ENCODE measurements at regions not wholly inside any gene's neighbourhood (a gene's known extent, or its start where the extent isn't known, plus 50 kb on each side); places are given as distances from the start of the nearest gene placed in this dataset.

DNA sequence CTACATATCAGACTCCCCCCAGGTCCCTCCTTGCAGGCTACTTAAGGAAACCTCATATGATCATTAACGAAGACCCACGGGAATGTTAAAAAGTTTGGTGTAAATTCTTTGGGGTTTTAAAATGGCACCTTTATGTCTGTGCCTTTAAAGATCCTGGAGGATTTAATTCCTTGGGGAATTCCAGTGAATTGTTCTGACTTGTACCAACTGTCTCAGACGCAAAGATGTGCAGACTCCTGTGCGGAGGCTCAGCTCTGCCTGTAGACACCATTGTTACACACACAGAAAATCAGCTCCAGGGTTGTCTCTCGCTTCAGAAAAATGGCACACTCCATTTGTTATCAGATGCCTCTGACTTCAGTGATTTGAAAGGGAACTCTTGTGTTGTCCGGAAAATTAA is 414.4 kb upstream of the CFAP20DC start:
- ATAC-seq (replicated peaks in 6 of 8) = no peak
- Histone ChIP-seq H3K4me1 (replicated peaks in 1 of 2) (no peaks in the 10 kb centered on the region), H3K27ac (no peak overlapping the region), H3K4me3 (no peak overlapping the region)
- in situ Hi-C loops (cut with MboI; ENCODE audit: low pct_unique_long_range_greater_than_20kb in 2 of 9, low sequenced_read_pairs in 9 of 9, unreplicated experiment in 9 of 9) = no loop called here
- WGBS, 10 experiments = 66 to 100% (median 95%) methylated on average over 1 to 5 of the region's 6 CpGs; no CpG with 5 or more reads in 1 of the 10 experiments

DNA sequence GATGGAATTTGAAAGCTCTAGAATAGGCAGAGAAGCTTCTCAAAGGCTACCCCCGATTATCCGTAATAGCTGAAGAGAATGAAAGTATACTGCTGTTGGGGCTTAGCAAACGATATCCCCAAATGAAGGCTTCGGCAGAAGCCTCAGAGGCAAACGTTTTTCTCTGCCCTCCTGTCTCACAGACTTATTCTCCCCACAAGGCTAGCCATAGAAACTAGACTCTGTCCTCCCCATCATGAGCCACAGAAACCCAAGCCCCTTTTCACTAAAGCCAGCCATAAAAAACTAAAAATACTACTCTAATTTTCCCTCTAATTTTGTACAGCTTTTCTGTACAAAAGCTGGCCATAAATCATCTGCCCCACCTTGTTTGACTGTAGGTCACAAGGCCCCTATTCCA is 413.4 kb upstream of the CFAP20DC start:
- Histone ChIP-seq H3K27ac (no peak overlapping the region), H3K4me3 (no peak overlapping the region), H3K4me1 (replicated peaks in 1 of 2) (no peaks in the 10 kb centered on the region)
- in situ Hi-C loops (cut with MboI; ENCODE audit: low pct_unique_long_range_greater_than_20kb in 2 of 9, low sequenced_read_pairs in 9 of 9, unreplicated experiment in 9 of 9) = no loop called here
- ATAC-seq (replicated peaks in 6 of 8) = no peak
- WGBS, 10 experiments = 0 to 93% (median 74%) methylated on average over 1 to 5 of the region's 5 CpGs; no CpG with 5 or more reads in 3 of the 10 experiments

DNA sequence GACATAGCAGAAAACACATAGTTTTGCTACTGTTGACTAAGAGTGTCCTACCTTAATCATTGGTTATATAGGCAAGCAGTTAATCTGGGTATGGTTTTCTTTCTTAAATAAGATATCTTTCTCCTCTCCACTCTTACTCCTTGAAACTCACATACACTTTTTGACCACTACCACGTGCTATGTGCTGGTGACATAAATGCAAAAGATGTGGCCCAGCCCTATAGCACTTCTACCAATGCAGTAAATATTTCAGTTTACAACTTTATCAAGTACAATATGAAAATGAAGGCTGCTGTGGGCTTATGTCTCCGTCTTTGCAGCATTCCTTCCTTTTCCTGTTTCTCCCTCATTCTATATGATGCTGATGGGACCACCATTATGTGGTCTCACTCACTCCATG is 410.2 kb upstream of the CFAP20DC start:
- in situ Hi-C loops (cut with MboI; ENCODE audit: low pct_unique_long_range_greater_than_20kb in 2 of 9, low sequenced_read_pairs in 9 of 9, unreplicated experiment in 9 of 9) = no loop called here
- no peaks in the 10 kb centered on the region for H3K4me1 ChIP-seq (replicated peaks in 1 of 2)
- ATAC-seq (replicated peaks in 6 of 8) = no peak
- no peak overlapping the region for H3K27ac ChIP-seq
- 25 to 100% (median 75%) methylated on average over 1 to 2 of the region's 2 CpGs; no CpG with 5 or more reads in 1 of the 10 experiments for WGBS, 10 experiments
- H3K4me3 ChIP-seq = no peak overlapping the region

DNA sequence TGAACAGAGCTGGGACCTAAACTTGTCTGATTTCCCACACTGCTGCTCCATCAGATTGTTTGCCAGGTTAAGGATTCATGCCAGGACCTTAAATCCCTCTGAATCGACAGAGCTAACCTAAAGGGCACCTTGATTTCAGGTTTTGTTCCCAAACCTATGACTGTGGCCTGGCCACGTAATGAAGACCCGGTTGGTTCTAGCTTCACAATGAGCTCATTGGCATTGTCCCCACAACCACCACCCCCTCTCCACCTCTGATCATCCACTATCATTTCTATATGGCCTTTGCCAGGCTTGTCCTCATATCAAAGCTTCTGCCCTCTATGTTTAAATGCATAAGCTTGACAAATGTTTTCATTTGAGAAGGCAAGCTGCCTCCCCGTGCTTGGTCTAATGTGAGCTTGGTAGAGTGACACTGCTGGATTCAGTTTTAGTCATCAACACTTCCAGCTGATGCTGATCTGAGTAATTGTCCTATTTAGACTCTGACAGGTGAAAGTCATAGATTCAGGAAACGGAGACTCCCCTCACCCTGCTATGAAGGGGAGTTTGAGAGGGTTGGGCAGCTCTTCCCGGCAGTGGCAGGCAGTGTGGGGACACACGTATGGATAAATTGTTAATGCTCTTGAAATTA is 407.1 kb upstream of the CFAP20DC start:
- 50 to 100% (median 72%) methylated on average over 1 to 6 of the region's 7 CpGs; no CpG with 5 or more reads in 2 of the 10 experiments for WGBS, 10 experiments
- ATAC-seq (replicated peaks in 6 of 8) = peak in 2 of 8 experiments; percentile 33 to 35

GRCh38 chr3:59451800-59452746 is 402.2 kb upstream of the CFAP20DC start:
- H3K4me3 ChIP-seq = no peak overlapping the region
- peak in 1 of 8 experiments; percentile 10 for ATAC-seq (replicated peaks in 6 of 8)
- in situ Hi-C loops (cut with MboI; ENCODE audit: low pct_unique_long_range_greater_than_20kb in 2 of 9, low sequenced_read_pairs in 9 of 9, unreplicated experiment in 9 of 9) = no loop called here
- H3K4me1 ChIP-seq (replicated peaks in 1 of 2) = peaks cover 4 to 7% of the 10 kb centered on the region in 2 donors
- no peak overlapping the region for H3K27ac ChIP-seq
- WGBS, 10 experiments = 49 to 100% (median 81%) methylated on average over 1 to 4 of the region's 7 CpGs

More for the DNA sequence above, 407.1 kb upstream of the CFAP20DC start:
- Histone ChIP-seq H3K4me1 (replicated peaks in 1 of 2) (no peaks in the 10 kb centered on the region), H3K27ac (no peak overlapping the region), H3K4me3 (no peak overlapping the region)
- in situ Hi-C loops (cut with MboI; ENCODE audit: low pct_unique_long_range_greater_than_20kb in 2 of 9, low sequenced_read_pairs in 9 of 9, unreplicated experiment in 9 of 9) = no loop called here

DNA sequence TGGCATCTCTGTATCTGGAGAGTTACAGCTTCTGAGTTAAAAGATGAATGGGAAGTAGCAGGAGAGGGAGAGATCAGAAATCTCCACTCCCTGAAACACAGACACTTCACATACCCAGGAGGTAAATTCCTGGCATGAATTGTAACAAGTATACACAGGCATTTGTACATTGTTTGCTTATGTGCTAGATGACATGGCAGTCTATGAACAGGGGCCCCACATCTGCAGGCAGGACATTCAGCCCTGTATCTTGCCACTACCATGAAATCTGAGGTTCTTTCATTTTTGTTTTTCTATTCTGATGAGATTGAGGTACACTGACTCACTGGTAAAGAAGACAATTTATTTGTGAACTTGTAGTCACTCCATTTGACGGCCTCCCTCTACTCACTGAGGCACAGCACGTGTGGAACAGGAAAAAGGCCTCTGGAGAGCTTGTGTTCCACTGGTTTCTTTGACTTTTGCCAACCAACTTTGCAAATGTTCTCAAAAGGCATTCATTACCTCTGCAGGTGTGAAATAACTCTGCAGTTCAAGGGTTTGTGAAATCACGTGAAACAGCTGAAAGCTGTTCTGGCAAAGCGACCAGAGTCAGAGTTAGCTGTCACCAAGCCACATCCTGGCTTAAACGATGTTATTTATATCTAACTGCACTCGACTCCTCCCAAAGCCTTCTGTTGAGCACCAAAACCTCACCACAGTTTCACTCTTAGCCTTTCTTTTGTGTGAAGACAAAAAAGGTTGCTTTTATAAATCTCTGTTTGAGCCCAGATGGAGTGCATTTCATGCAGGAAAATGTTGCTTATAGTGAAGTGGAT is 401.3 kb upstream of the CFAP20DC start:
- peak; percentile 28 to 87 (median 60) for ATAC-seq (replicated peaks in 6 of 8)
- in situ Hi-C loops (cut with MboI; ENCODE audit: low pct_unique_long_range_greater_than_20kb in 2 of 9, low sequenced_read_pairs in 9 of 9, unreplicated experiment in 9 of 9) = no loop called here
- Histone ChIP-seq H3K4me1 (replicated peaks in 1 of 2) (peaks cover 4 to 15% of the 10 kb centered on the region in 2 donors), H3K27ac (no peak overlapping the region), H3K4me3 (no peak overlapping the region)
- 14 to 86% (median 64%) methylated on average over 2 to 6 of the region's 6 CpGs; no CpG with 5 or more reads in 3 of the 10 experiments for WGBS, 10 experiments

- Histone ChIP-seq H3K27ac (no peak overlapping the region), H3K4me1 (replicated peaks in 1 of 2) (peaks cover 7 to 22% of the 10 kb centered on the region in 2 donors), H3K4me3 (no peak overlapping the region)
- in situ Hi-C loops (cut with MboI; ENCODE audit: low pct_unique_long_range_greater_than_20kb in 2 of 9, low sequenced_read_pairs in 9 of 9, unreplicated experiment in 9 of 9) = no loop called here
- ATAC-seq (replicated peaks in 6 of 8) = peak in 3 of 8 experiments; percentile 66 to 72 (median 70)
- 21 to 97% (median 74%) methylated on average over 3 to 5 of the region's 5 CpGs; no CpG with 5 or more reads in 2 of the 10 experiments for WGBS, 10 experiments
Observed at GRCh38 chr3:59450437-59450836, 400.6 kb upstream of the CFAP20DC start.

- Histone ChIP-seq H3K4me3 (no peak overlapping the region), H3K27ac (no peak overlapping the region), H3K4me1 (replicated peaks in 1 of 2) (peaks cover 7 to 22% of the 10 kb centered on the region in 2 donors)
- WGBS, 10 experiments = 17 to 87% (median 67%) methylated on average over 1 to 6 of the region's 6 CpGs; no CpG with 5 or more reads in 1 of the 10 experiments
- in situ Hi-C loops (cut with MboI; ENCODE audit: low pct_unique_long_range_greater_than_20kb in 2 of 9, low sequenced_read_pairs in 9 of 9, unreplicated experiment in 9 of 9) = no loop called here
- ATAC-seq (replicated peaks in 6 of 8) = peak in 2 of 8 experiments; percentile 18 to 21
Observed at GRCh38 chr3:59446775-59447465, 397.1 kb upstream of the CFAP20DC start.

GRCh38 chr3:59444676-59445075 is 394.9 kb upstream of the CFAP20DC start:
- Histone ChIP-seq H3K4me3 (no peak overlapping the region), H3K27ac (no peak overlapping the region), H3K4me1 (replicated peaks in 1 of 2) (peaks cover 11 to 27% of the 10 kb centered on the region in 2 donors)
- WGBS, 10 experiments = 33 to 100% (median 75%) methylated on average over 1 to 2 of the region's 2 CpGs; no CpG with 5 or more reads in 2 of the 10 experiments
- in situ Hi-C loops (cut with MboI; ENCODE audit: low pct_unique_long_range_greater_than_20kb in 2 of 9, low sequenced_read_pairs in 9 of 9, unreplicated experiment in 9 of 9) = no loop called here
- ATAC-seq (replicated peaks in 6 of 8) = no peak

GRCh38 chr3:59444294-59444671 is 394.5 kb upstream of the CFAP20DC start:
- WGBS, 10 experiments = 56 to 89% (median 82%) methylated on average over 1 of the region's 1 CpG; no CpG with 5 or more reads in 2 of the 10 experiments
- Histone ChIP-seq H3K27ac (no peak overlapping the region), H3K4me3 (no peak overlapping the region), H3K4me1 (replicated peaks in 1 of 2) (peaks cover 11 to 27% of the 10 kb centered on the region in 2 donors)
- ATAC-seq (replicated peaks in 6 of 8) = no peak
- in situ Hi-C loops (cut with MboI; ENCODE audit: low pct_unique_long_range_greater_than_20kb in 2 of 9, low sequenced_read_pairs in 9 of 9, unreplicated experiment in 9 of 9) = no loop called here

DNA sequence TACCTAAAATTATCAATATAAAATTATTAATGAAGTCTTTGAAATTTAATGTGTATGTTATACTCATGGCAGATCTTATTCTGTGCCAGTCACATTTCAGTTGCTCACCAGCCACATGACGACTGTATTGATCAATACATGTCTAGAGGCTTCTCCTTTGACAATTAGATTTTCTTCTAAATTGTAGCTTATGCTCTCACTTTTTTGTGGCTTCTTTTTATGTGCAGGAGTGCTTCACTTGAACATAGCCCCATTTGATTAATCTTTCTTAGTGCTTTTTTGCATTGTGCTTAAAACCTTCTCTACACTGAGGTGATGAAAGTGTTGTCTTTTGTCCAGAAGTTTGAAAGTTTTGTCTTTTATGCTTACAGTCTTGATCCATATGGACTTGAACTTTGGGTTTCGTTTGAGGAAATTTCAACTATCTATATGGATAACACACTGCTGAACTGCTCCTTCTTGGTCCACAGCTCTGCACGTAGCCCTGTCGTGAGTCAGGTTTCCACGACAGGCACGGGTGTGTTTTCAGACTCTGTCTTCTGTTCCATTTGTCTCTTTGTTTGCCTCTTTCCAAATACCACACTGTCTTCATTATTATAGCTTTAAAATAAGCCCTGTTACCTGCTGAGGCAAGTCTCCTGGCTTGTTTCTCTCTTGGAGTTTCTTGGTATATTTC is 393.9 kb upstream of the CFAP20DC start:
- ATAC-seq (replicated peaks in 6 of 8) = no peak
- 39 to 96% (median 80%) methylated on average over 1 to 6 of the region's 6 CpGs for WGBS, 10 experiments
- peaks cover 11 to 27% of the 10 kb centered on the region in 2 donors for H3K4me1 ChIP-seq (replicated peaks in 1 of 2)
- H3K27ac ChIP-seq = no peak overlapping the region
- no peak overlapping the region for H3K4me3 ChIP-seq
- in situ Hi-C loops (cut with MboI; ENCODE audit: low pct_unique_long_range_greater_than_20kb in 2 of 9, low sequenced_read_pairs in 9 of 9, unreplicated experiment in 9 of 9) = no loop called here

- in situ Hi-C loops (cut with MboI; ENCODE audit: low pct_unique_long_range_greater_than_20kb in 2 of 9, low sequenced_read_pairs in 9 of 9, unreplicated experiment in 9 of 9) = no loop called here
- H3K4me1 ChIP-seq (replicated peaks in 1 of 2) = peaks cover 11 to 27% of the 10 kb centered on the region in 2 donors
- ATAC-seq (replicated peaks in 6 of 8) = peak in 2 of 8 experiments; percentile 26 to 35
- H3K27ac ChIP-seq = no peak overlapping the region
- H3K4me3 ChIP-seq = no peak overlapping the region
- 47 to 90% (median 62%) methylated on average over 2 to 6 of the region's 6 CpGs; no CpG with 5 or more reads in 2 of the 10 experiments for WGBS, 10 experiments
Observed at GRCh38 chr3:59442046-59442445, 392.2 kb upstream of the CFAP20DC start.

Measured in motor neuron (in vitro differentiated cells).